ENCODE measurements at regions not wholly inside any gene's neighbourhood (a gene's known extent, or its start where the extent isn't known, plus 50 kb on each side); places are given as distances from the start of the nearest gene placed in this dataset.
A peak's percentile ranks its signal among the peaks of the same experiment; 100 is the strongest.
"Not testable (repeated sequence)": the region's sequence is repeated elsewhere in the genome, so short reads cannot be mapped to it uniquely, and the experiment has no call there.

DNA sequence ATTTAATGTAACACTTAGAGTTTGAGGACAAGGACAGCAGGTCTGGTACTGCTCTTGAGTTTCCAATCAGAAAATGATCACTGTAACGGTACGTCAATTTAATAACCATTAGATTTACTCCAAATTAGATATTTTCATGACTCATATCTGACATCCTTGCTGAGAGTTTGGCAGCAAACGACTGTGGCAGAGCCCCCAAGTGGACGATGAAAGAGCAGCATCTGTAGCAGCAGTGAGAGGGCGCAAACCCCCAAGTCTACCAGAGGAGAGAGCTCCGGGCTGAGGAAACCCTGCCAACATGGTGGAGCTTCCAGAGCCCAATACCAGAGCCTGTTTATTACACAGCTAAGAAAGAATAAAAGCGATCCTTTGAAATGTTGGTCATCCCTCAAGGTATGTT lies 73.2 kb upstream of the EPB41L4A start:
- DNase-seq = peak; percentile 32 to 48
- no peaks in the 10 kb centered on the region for H3K79me2 ChIP-seq (ENCODE audit: control insufficient read depth, insufficient read depth, low read length, poor library complexity)
- H3K9ac ChIP-seq (ENCODE audit: low read length) = no peak overlapping the region
- H3K9me3 ChIP-seq (ENCODE audit: insufficient read depth, low read depth, low read length) = no peaks in the 10 kb centered on the region
- no peak overlapping the region for H2AFZ ChIP-seq (ENCODE audit: insufficient read depth, low read length, poor library complexity)
- WGBS (ENCODE audit: extremely low coverage, insufficient coverage, insufficient read length) = no CpG with 5 or more reads among the region's 7 CpGs
- no peak overlapping the region for H3K4me3 ChIP-seq (ENCODE audit: low read depth, low read length)
- H2BK5ac ChIP-seq (ENCODE audit: low read depth, low read length, poor library complexity) = no peak overlapping the region
- H2AK5ac ChIP-seq (ENCODE audit: low read length) = no peak overlapping the region
- H3K27me3 ChIP-seq (ENCODE audit: insufficient read depth, low read length) = no peaks in the 10 kb centered on the region
- H2BK12ac ChIP-seq (ENCODE audit: low read length) = no peak overlapping the region
- no peak overlapping the region for H4K91ac ChIP-seq (ENCODE audit: low read depth, low read length)
- no peaks in the 10 kb centered on the region for H3K36me3 ChIP-seq (ENCODE audit: control insufficient read depth in 1 of 2, insufficient read depth in 2 of 2, low read length in 2 of 2)
- H2BK120ac ChIP-seq (ENCODE audit: insufficient read depth, low read length, poor library complexity) = no peak overlapping the region
- H4K8ac ChIP-seq (ENCODE audit: low read depth, low read length) = no peak overlapping the region
- no peak overlapping the region for H4K12ac ChIP-seq (ENCODE audit: low read depth, low read length)
- no peak overlapping the region for H3K4me2 ChIP-seq (ENCODE audit: low read length)
- no peak overlapping the region for H3K27ac ChIP-seq (ENCODE audit: low read depth, low read length)
- H3K4me1 ChIP-seq (ENCODE audit: control insufficient read depth in 1 of 2, insufficient read depth in 2 of 2, low read length in 2 of 2) = no peaks in the 10 kb centered on the region
- H3K4ac ChIP-seq (ENCODE audit: low read depth, low read length) = no peak overlapping the region
- no peaks in the 10 kb centered on the region for H3K79me1 ChIP-seq (ENCODE audit: low read length)
- no peak overlapping the region for H3K23ac ChIP-seq (ENCODE audit: low read length)
- H3K14ac ChIP-seq (ENCODE audit: low read length) = no peak overlapping the region
- H3K18ac ChIP-seq (ENCODE audit: low read length) = no peak overlapping the region

- not testable (repeated sequence) for H3K4me2 ChIP-seq (ENCODE audit: low read length); H3K23ac ChIP-seq (ENCODE audit: low read length); H3K14ac ChIP-seq (ENCODE audit: low read length); H3K27ac ChIP-seq (ENCODE audit: low read depth, low read length); H3K79me1 ChIP-seq (ENCODE audit: low read length); H2BK5ac ChIP-seq (ENCODE audit: low read depth, low read length, poor library complexity); H3K4ac ChIP-seq (ENCODE audit: low read depth, low read length); DNase-seq; H3K36me3 ChIP-seq (ENCODE audit: control insufficient read depth in 1 of 2, insufficient read depth in 2 of 2, low read length in 2 of 2); H4K12ac ChIP-seq (ENCODE audit: low read depth, low read length); H2BK120ac ChIP-seq (ENCODE audit: insufficient read depth, low read length, poor library complexity); H3K27me3 ChIP-seq (ENCODE audit: insufficient read depth, low read length); H3K4me3 ChIP-seq (ENCODE audit: low read depth, low read length); H3K79me2 ChIP-seq (ENCODE audit: control insufficient read depth, insufficient read depth, low read length, poor library complexity); H2AK5ac ChIP-seq (ENCODE audit: low read length); H2BK12ac ChIP-seq (ENCODE audit: low read length); H3K9ac ChIP-seq (ENCODE audit: low read length); H4K91ac ChIP-seq (ENCODE audit: low read depth, low read length); H3K4me1 ChIP-seq (ENCODE audit: control insufficient read depth in 1 of 2, insufficient read depth in 2 of 2, low read length in 2 of 2); H3K18ac ChIP-seq (ENCODE audit: low read length); H3K9me3 ChIP-seq (ENCODE audit: insufficient read depth, low read depth, low read length)
- no CpG with 5 or more reads among the region's 8 CpGs for WGBS (ENCODE audit: extremely low coverage, insufficient coverage, insufficient read length)
- Histone ChIP-seq H2AFZ (ENCODE audit: insufficient read depth, low read length, poor library complexity) (peak overlapping the region; percentile 17), H4K8ac (ENCODE audit: low read depth, low read length) (peak overlapping the region; percentile 49)
Measured at GRCh38 chr5:112503749-112504501, 84.8 kb upstream of the EPB41L4A start.

- H2BK120ac ChIP-seq (ENCODE audit: insufficient read depth, low read length, poor library complexity); H3K4ac ChIP-seq (ENCODE audit: low read depth, low read length); H2BK5ac ChIP-seq (ENCODE audit: low read depth, low read length, poor library complexity); H3K9me3 ChIP-seq (ENCODE audit: insufficient read depth, low read depth, low read length); H4K8ac ChIP-seq (ENCODE audit: low read depth, low read length); H3K27me3 ChIP-seq (ENCODE audit: insufficient read depth, low read length); H3K9ac ChIP-seq (ENCODE audit: low read length); H3K79me2 ChIP-seq (ENCODE audit: control insufficient read depth, insufficient read depth, low read length, poor library complexity); DNase-seq; H3K36me3 ChIP-seq (ENCODE audit: control insufficient read depth in 1 of 2, insufficient read depth in 2 of 2, low read length in 2 of 2); H3K4me3 ChIP-seq (ENCODE audit: low read depth, low read length); H2BK12ac ChIP-seq (ENCODE audit: low read length); H3K4me2 ChIP-seq (ENCODE audit: low read length); H3K27ac ChIP-seq (ENCODE audit: low read depth, low read length); H4K91ac ChIP-seq (ENCODE audit: low read depth, low read length); H3K23ac ChIP-seq (ENCODE audit: low read length); H3K79me1 ChIP-seq (ENCODE audit: low read length); H3K4me1 ChIP-seq (ENCODE audit: control insufficient read depth in 1 of 2, insufficient read depth in 2 of 2, low read length in 2 of 2); H3K18ac ChIP-seq (ENCODE audit: low read length); H3K14ac ChIP-seq (ENCODE audit: low read length); H2AK5ac ChIP-seq (ENCODE audit: low read length); H2AFZ ChIP-seq (ENCODE audit: insufficient read depth, low read length, poor library complexity); H4K12ac ChIP-seq (ENCODE audit: low read depth, low read length): not testable (repeated sequence)
Measured at GRCh38 chr5:112509097-112509496, 90.0 kb upstream of the EPB41L4A start.

DNA sequence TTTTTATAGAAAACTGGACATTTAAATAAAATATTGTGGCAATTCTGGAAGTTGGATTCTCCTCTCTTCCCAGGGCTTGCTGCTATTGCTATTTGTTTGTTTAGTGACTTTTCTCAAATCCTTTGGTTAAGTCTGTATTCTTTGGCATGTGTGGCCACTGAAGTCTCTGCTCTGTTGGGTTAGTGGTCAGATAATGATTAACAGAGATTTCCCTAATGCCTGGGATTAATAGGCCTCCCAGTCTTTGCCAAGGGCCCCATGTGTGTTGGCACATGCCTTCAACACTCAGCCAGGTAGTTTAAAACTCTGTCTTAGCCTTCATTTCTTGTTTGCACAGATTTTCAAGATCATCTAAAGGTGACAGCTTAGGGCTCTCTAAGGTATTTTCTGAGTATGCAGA lies 92.8 kb upstream of the EPB41L4A start:
- Histone ChIP-seq H4K91ac (ENCODE audit: low read depth, low read length) (no peak overlapping the region), H3K79me2 (ENCODE audit: control insufficient read depth, insufficient read depth, low read length, poor library complexity) (no peaks in the 10 kb centered on the region), H2BK5ac (ENCODE audit: low read depth, low read length, poor library complexity) (no peak overlapping the region), H3K9ac (ENCODE audit: low read length) (no peak overlapping the region), H3K4me1 (ENCODE audit: control insufficient read depth in 1 of 2, insufficient read depth in 2 of 2, low read length in 2 of 2) (no peaks in the 10 kb centered on the region), H2AFZ (ENCODE audit: insufficient read depth, low read length, poor library complexity) (no peak overlapping the region), H2BK12ac (ENCODE audit: low read length) (no peak overlapping the region), H3K4me3 (ENCODE audit: low read depth, low read length) (no peak overlapping the region), H3K14ac (ENCODE audit: low read length) (no peak overlapping the region), H2AK5ac (ENCODE audit: low read length) (no peak overlapping the region), H3K27me3 (ENCODE audit: insufficient read depth, low read length) (no peaks in the 10 kb centered on the region), H3K9me3 (ENCODE audit: insufficient read depth, low read depth, low read length) (no peaks in the 10 kb centered on the region), H3K4ac (ENCODE audit: low read depth, low read length) (no peak overlapping the region), H4K12ac (ENCODE audit: low read depth, low read length) (no peak overlapping the region), H3K4me2 (ENCODE audit: low read length) (no peak overlapping the region), H3K23ac (ENCODE audit: low read length) (no peak overlapping the region), H3K79me1 (ENCODE audit: low read length) (no peaks in the 10 kb centered on the region), H3K27ac (ENCODE audit: low read depth, low read length) (no peak overlapping the region), H2BK120ac (ENCODE audit: insufficient read depth, low read length, poor library complexity) (no peak overlapping the region), H3K36me3 (ENCODE audit: control insufficient read depth in 1 of 2, insufficient read depth in 2 of 2, low read length in 2 of 2) (no peaks in the 10 kb centered on the region), H4K8ac (ENCODE audit: low read depth, low read length) (no peak overlapping the region), H3K18ac (ENCODE audit: low read length) (no peak overlapping the region)
- no peak for DNase-seq
